Right kidney (tissue), 1 donor: ENCODE measurements at regions not wholly inside any gene's neighbourhood (a gene's known extent, or its start where the extent isn't known, plus 50 kb on each side); places are given as distances from the start of the nearest gene placed in this dataset.

Experiments used
- DNase-seq: peaks from one replicate; pipeline ENCODE4 v3.0.0-alpha.2; 2016

DNA sequence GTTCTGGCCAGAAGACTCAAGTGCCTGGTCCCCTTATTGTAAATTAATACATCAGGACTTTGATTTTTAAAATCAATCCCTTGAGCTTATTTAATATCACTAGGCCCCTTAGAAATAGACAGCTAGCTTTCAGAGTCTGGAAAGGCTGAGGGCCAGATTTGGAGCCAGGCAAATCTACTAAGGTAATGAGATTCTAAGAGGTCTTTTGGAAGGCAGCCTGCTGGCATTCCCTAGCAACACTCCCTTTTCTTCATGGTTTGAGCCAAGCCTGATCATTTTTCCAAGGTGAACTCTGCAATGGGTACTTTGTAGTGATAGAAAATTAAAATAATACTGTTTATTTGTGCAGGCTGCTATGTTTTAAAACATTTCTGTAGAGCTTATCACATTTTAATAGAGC lies 378.5 kb downstream of the FAT4 start:
- no peak for DNase-seq

DNA sequence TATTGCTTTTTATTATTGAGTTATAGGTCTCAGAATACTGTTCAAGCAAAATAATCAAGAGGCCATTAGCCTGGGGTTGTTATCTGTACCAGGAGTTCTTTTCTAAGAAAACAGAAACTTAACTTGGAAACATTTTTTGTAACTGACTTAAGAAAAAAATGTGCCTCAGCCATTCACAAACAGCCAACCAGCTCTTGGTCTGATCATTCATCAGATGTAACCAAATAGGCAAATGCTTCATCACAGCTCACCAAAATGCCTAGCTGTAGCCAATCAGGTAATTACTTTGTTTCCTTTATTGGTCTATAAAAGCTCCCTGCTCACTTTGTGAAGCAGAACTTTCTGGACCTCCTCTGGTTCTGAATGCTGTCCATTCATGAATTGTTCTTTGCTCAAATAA lies 387.7 kb downstream of the FAT4 start:
- no peak for DNase-seq

DNA sequence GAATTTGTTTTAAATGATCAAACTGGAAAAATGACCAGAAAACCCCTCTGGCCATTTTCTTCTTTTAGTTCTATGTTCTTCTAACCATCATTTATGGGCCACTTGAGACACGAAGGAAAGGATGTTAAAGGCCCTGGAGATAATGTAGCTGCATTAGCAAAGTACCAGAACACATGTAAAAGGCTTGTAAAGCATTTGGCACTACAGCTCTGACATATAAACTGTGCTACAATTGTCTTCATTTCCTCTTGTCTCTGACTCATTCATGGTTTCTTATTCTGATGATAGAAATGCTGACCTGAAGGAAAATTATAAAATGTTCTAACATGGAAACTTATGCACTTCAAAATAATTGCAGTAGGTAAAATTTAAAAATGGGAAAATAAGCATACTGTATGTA lies 388.7 kb downstream of the FAT4 start:
- DNase-seq: no peak

- no peak for DNase-seq
These were observed 390.0 kb downstream of the FAT4 start for GRCh38 chr4:125704726-125705125.

DNA sequence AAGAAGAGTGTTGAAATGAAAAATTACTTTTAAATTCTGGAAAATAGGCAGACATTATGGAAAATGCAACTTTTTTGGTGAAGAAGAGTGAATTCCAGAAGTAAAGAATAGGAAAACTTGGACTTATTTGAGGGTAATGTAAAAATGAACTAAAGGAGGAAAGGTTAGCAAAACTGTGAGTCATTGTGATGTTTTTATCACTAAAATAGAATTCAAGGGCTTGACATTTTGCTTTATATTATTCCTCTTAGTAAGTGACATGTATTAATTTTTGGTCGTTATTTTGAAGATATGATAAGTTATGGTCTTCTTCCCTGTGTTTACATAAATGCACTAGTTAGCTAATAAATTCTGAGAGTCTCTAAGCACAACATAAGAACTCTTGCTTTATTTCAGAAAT lies 390.9 kb downstream of the FAT4 start:
- DNase-seq: no peak

DNA sequence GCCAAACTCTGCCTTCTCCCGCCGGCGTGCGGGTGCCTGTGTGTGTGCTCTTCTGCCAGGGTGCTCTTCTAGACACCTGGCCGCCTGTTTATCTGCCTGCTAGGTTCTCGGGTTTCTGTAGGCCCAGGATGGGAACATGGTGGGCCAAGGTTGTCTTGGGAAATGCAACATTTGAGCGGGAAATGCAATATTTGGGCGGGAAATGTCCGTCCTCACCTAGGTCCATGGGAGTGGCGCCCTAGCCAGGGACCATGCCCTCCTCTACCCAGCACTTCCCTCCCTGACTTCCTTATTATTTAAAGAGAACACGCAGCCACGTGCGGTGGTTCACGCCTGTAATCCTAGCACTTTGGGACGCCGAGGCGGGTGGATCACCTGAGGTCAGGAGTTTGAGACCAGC lies 392.6 kb downstream of the FAT4 start:
- DNase-seq: no peak

- DNase-seq: no peak
These were observed 396.0 kb downstream of the FAT4 start for GRCh38 chr4:125710766-125711165.

DNA sequence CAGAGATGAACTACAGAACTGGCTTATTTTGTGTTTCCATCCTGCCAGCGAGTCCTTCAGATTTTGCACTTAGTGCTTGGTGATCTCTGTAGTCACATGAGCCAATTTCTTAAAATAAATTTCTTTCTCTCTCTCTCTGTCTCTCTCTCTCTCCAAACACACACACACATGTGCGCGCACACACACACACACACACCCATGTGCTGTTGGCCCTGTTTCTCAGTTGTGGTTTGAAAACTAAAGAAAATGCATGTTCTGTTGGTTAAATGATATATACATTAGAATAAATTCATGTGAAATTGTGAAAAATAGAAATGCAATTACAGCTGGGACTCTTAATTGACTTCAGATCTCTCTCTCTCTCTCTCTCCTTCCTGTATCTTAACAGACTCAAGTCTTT lies 399.3 kb downstream of the FAT4 start:
- DNase-seq: no peak

- no peak for DNase-seq
These were observed 400.1 kb downstream of the FAT4 start for GRCh38 chr4:125714845-125715244.

DNA sequence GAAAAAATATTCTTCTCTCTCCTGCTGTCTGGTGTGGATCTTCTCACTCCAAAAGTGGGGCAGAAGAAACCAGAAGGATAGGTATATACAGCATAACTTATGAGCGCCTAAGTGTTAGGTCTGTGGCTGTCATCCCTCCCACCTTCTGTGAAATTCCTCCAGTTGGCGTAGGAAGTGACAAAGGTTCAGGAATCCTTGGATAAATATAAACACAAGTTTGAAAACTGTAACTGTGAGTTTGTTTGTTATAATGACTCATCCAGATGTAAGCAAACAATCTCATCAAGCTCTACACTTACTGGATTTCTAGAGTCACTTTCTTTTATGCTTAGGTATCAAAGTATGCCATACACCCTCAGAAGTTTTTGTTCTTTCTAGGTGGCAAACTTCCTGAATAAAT lies 405.2 kb downstream of the FAT4 start:
- no peak for DNase-seq

GRCh38 chr4:125722009-125722408 lies 407.3 kb downstream of the FAT4 start:
- DNase-seq: no peak

DNA sequence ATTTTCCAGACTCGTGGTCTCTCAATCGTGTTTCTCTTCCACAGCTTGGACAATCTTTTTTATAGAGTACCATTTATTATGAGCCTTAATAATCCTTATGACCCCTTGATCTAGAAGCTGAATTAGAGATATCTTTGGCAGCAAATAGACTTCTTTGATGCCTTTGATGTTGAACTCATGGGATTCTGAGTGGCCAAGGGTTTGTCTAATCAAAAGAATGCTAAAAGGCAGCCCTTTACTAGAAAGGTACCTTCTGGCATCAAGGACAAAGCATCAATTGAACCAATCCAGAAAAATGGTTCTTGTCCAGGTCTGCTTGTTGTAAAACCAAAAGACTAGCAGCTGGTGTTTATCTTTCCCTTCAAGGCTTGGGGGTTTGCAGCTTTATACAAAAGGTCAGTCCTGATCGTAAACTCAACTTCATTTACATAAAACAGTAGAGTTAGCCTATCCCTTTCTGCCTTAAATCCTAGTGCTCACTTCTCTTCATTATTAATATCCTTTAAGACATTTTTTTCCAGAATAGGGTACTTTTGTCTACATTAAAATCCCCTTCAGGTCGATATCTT lies 411.3 kb downstream of the FAT4 start:
- no peak for DNase-seq

- no peak for DNase-seq
These were observed 413.2 kb downstream of the FAT4 start for GRCh38 chr4:125727931-125728330.

GRCh38 chr4:125728568-125728967 lies 413.8 kb downstream of the FAT4 start:
- DNase-seq: no peak

- DNase-seq: no peak
These were observed 414.4 kb downstream of the FAT4 start for GRCh38 chr4:125729171-125729570.

GRCh38 chr4:125732632-125733031 lies 417.9 kb downstream of the FAT4 start:
- no peak for DNase-seq

DNA sequence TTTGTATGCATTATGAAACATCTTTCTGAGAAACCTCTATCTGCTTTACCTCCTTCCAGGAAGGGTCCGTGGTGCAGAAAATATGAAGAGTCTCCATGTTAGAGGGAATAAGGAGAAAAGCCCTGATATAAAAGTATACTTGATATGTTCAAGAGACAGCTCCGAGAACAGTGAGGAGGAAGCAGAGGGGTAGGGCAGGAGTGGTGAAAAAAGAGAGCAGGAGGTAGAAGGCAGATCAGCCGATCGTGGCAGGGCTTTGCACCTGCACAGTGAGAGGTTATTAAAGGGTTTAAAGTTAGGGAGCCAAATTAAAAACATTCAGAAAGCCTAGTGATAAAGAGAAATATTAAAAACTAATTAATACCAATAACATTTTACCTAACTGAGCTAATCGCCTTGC lies 419.7 kb downstream of the FAT4 start:
- peak; percentile 9 for DNase-seq

DNA sequence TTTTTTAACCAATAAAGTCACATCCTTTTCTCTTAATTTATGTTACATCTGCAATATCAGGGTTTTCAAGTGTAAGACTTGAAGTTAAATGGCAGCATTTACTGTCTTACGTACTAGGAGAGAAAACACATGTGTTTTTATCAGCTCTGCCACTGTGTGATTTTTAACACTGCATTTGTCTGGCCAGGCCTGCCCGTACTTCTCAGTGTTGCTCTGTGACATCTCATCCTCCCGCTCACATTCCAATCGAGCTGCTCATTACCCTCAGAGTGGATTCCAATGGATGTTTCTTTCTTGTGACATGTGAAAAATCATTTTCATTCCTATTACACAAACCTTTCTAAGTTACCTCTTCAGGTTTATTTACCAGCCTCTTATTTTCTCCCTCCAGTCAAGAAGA lies 420.3 kb downstream of the FAT4 start:
- peak; percentile 18 for DNase-seq

DNA sequence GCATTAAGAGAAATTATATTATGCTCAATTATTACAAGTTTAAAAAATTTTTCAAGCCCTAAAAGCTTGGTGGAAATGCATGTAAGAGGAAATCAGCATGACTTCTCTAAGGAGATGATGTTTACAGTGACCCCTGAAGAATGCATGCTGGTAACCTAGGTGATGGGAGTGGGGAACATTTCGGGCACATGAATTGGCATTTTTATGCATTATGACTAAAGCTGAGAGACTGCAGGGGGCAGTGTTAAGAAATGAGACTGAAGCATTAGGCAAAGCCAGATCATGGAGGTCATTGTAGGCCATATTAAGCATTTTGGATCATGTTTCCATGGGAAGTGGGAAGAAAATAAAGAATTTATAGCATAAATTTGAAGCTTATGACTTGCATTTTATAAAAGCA lies 421.3 kb downstream of the FAT4 start:
- DNase-seq: no peak

DNA sequence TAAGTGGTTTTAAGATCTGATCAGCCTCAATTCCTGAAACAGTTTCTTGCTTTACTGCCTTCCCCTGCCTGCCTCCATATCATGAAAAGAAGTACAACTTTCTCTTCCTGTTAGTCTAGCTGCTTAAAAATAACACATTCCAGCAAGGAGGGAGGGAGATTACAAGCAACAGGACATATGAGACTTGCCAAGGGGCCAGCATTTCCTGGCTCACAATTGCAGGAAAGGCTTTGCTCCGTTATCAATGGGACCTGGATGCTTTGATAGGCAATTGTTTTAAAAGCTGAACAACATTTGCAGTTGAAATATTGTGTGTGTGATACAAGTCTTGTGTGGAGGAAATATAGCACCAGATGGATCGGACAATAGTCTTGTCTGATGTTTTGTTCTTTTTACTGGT lies 425.0 kb downstream of the FAT4 start:
- peak; percentile 6 for DNase-seq

DNA sequence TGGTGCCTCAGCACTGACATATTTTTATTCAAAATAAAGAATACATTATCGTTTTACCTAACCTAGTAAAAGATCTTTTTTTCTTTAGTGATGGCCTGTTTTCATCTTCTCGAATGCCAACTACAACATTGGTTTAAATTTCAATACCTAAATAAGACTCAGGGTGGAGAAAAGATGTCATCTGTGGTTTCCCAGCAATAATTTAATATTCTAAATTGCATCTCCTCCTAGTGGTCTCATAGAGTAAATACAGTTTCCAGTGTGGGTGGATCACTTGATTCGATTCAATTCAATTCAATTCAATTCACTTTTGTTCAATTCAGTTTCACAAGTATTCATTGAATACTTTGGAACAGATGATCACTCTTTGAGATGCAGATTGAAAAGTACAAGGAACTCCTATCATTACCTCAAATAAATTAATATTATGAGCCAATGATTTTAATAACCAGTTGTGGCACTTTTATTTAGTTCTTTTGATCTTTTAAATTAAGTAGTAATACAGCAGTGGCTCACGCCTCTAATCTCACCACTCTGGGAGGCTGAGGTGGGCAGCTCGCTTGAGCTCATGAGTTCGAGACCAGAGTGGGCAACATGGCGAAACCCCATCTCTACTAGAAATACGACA lies 427.2 kb downstream of the FAT4 start:
- no peak for DNase-seq

- no peak for DNase-seq
These were observed 430.2 kb downstream of the FAT4 start for GRCh38 chr4:125744891-125745364.

DNA sequence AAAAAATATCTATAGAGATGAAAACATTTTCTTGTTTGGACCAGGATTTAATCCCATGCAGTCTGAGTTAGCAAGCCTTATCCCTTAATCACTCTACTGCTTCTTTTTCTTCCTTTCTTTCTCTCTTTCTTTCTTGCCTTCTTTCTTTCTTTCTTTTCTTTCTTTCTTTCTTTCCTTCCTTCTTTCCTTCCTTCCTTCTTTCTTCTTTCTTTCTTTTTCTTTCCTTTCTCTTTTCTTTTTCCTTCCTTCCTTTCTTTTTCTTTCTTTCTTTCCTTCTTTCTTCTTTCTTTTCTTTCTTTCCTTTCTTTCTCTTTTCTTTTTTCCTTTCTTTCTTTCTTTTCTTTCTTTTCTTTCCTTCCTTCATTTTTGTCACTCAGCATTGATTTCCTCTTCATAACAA lies 434.6 kb downstream of the FAT4 start:
- DNase-seq: no peak

GRCh38 chr4:125750399-125750798 lies 435.6 kb downstream of the FAT4 start:
- DNase-seq: no peak
